Uterus (tissue), 3 donors: ENCODE measurements at regions not wholly inside any gene's neighbourhood (a gene's known extent, or its start where the extent isn't known, plus 50 kb on each side); places are given as distances from the start of the nearest gene placed in this dataset.
A peak's percentile ranks its signal among the peaks of the same experiment; 100 is the strongest.

Experiments
- DNase-seq, 2 donors: peaks; one replicate each; pipeline ENCODE4 v3.0.0-alpha.2; 2019 to 2020
- H3K27ac ChIP-seq, 2 donors: fragments of 200-600 bp; sonication (generic); 1 replicate in 1 of 2; 2 replicates in 1 of 2; pipeline ENCODE4 v1.5.1; 2016 to 2018
- H3K27me3 ChIP-seq, 2 donors: fragments of 200-600 bp; sonication (generic); one replicate each; pipeline ENCODE4 v1.5.1; 2018 to 2019; ENCODE audit warnings: control low read depth in 1 of 2
- H3K36me3 ChIP-seq, 2 donors: fragments of 200-600 bp; sonication (generic); one replicate each; pipeline ENCODE4 v1.5.1; 2019; ENCODE audit warnings: control low read depth in 1 of 2
- H3K4me1 ChIP-seq, 2 donors: fragments of 200-600 bp; sonication (generic); one replicate each; pipeline ENCODE4 v1.5.1; 2018 to 2019; ENCODE audit warnings: control low read depth in 1 of 2
- H3K4me3 ChIP-seq, 2 donors: fragments of 200-600 bp; sonication (generic); 1 replicate in 1 of 2; 2 replicates in 1 of 2; pipeline ENCODE4 v1.5.1; 2018 to 2019; ENCODE audit warnings: mild to moderate bottlenecking in 1 of 2
- H3K9me3 ChIP-seq, 2 donors: fragments of 200-600 bp; sonication (generic); one replicate each; pipeline ENCODE4 v1.5.1; 2019; ENCODE audit warnings: control low read depth in 1 of 2
- POLR2A ChIP-seq, 2 donors: fragments of 450-650 bp; IDR thresholded peaks; one replicate each; pipeline ENCODE4 v1.6.1; 2016; ENCODE audit warnings: antibody characterized with exemption in 2 of 2, mild to moderate bottlenecking in 1 of 2, moderate library complexity in 1 of 2
- intact Hi-C: fragments of 100-400 bp; cut with DNase I; formaldehyde crosslinking; loops from one replicate; pipeline ENCODE4 v1.15.1; 2023; ENCODE audit warnings: low total_unique reads
- TF ChIP-seq, protein P1 (sequence below), 4 experiments: fragments of 200-600 bp in 2 of 4; fragments of 450-650 bp in 2 of 4; sonication (generic) in 2 of 4; IDR thresholded peaks; one replicate each; pipeline ENCODE4 v1.5.1; 2016 to 2019; ENCODE audit warnings: antibody characterized with exemption in 4 of 4, mild to moderate bottlenecking in 2 of 4, moderate library complexity in 1 of 4
- donor health status: DM: yes; HTN: yes; CAD: no.

DNA sequence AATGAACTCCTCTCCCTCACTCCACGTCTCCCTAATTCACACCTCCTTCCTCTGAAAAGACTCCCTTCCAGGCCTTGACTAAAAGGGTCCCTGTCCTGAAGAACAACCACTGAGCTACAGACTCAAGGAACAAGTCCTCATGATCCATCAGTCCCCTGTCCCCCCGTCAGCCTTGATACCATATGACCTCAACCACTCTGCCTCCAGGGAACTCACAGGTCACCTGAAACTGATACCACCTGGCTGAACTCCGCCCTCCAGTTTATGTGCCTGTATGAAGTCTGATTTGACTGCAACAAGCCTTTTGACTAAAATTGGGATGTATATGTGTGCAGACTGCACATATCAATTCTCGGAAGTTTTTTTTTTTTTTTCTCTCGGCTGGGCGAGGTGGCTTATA lies 88.7 kb downstream of the UGCG start:
- Histone ChIP-seq H3K4me3 (no peak overlapping the region), H3K27me3 (no peaks in the 10 kb centered on the region), H3K9me3 (no peaks in the 10 kb centered on the region), H3K36me3 (no peaks in the 10 kb centered on the region), H3K27ac (peak overlapping the region in 1 of 2 donors; percentile 51), H3K4me1 (no peaks in the 10 kb centered on the region)
- no peak for DNase-seq
- intact Hi-C loops = no loop called here
- no peak for TF ChIP-seq POLR2A (IDR thresholded peaks at IDR 0.05)
- TF ChIP-seq, protein P1, sequence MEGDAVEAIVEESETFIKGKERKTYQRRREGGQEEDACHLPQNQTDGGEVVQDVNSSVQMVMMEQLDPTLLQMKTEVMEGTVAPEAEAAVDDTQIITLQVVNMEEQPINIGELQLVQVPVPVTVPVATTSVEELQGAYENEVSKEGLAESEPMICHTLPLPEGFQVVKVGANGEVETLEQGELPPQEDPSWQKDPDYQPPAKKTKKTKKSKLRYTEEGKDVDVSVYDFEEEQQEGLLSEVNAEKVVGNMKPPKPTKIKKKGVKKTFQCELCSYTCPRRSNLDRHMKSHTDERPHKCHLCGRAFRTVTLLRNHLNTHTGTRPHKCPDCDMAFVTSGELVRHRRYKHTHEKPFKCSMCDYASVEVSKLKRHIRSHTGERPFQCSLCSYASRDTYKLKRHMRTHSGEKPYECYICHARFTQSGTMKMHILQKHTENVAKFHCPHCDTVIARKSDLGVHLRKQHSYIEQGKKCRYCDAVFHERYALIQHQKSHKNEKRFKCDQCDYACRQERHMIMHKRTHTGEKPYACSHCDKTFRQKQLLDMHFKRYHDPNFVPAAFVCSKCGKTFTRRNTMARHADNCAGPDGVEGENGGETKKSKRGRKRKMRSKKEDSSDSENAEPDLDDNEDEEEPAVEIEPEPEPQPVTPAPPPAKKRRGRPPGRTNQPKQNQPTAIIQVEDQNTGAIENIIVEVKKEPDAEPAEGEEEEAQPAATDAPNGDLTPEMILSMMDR (IDR thresholded peaks at IDR 0.05) = no peak

DNA sequence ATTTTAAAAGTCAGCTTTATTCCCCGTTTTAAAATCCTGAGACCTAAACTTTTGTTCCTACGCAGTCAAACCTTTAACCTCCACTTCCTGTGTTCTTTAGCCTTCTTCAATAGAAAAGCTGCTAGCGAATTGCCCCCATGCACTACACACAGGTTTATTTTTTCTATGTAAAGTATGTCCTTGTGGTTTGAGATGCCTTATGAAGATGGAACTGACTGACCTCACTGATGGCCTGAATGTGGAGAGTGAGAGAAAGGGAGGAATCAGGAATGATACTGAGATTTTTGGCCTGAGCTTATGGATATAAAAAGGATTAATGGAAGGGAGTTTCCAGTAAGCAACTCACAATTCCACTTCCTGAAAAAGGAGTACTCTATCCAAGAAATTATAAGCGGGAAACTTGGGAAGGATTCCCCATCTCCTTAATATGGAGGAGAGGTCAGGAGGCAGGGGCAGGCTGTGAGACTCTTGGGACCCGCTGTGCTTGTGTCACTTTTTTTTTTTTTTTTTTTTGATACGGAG lies 89.5 kb downstream of the UGCG start:
- TF ChIP-seq POLR2A (IDR thresholded peaks at IDR 0.05) = no peak
- TF ChIP-seq, protein P1 (IDR thresholded peaks at IDR 0.05) = no peak
- no peaks in the 10 kb centered on the region for H3K4me1 ChIP-seq
- no peak for DNase-seq
- no peak overlapping the region for H3K4me3 ChIP-seq
- no peaks in the 10 kb centered on the region for H3K36me3 ChIP-seq
- no peaks in the 10 kb centered on the region for H3K9me3 ChIP-seq
- intact Hi-C loops = no loop called here
- no peaks in the 10 kb centered on the region for H3K27me3 ChIP-seq
- peak overlapping the region; percentile 33 to 51 for H3K27ac ChIP-seq
